HepG2 (cell line): ENCODE measurements at regions not wholly inside any gene's neighbourhood (a gene's known extent, or its start where the extent isn't known, plus 50 kb on each side); places are given as distances from the start of the nearest gene placed in this dataset.

ENCODE experiments used
- ATAC-seq: fragments of 200-7000 bp; cut with Tn5 transposase; 3 replicates; pipeline ENCODE4 v1.9.1; 2020; ENCODE audit warnings: mild to moderate bottlenecking, moderate library complexity
- BruUV-seq: library from RNA; stranded (reverse); fragments of 400-500 nt; replicated peaks from 2 replicates; lab custom pipeline; 2021; lab: Mats Ljungman, UMichigan
- CTCF ChIA-PET: fragments of 300-600 bp; formaldehyde crosslinking; extraction: SDS; loops from one replicate; lab custom pipeline; 2021; ENCODE audit warnings: low total read pairs, inconsistent platforms, low intra/inter-chr PET ratio; lab: Yijun Ruan, JAX
- POLR2A ChIA-PET: fragments of 350-600 bp; sonication (Branson Sonifier 250); formaldehyde crosslinking; loops from one replicate; lab custom pipeline; 2020; ENCODE audit warnings: antibody characterized with exemption, inconsistent platforms; lab: Yijun Ruan, JAX
- DNase-seq: peaks from one replicate; pipeline ENCODE4 v3.0.0-alpha.2; 2015; ENCODE audit warnings: low spot score
- FAIRE-seq: peaks from 3 replicates; lab custom pipeline; 2011; peaks lifted over from hg19 to GRCh38; lab: Jason Lieb, UNC
- H2AFZ ChIP-seq: one replicate; pipeline ENCODE4 v1.6.1; 2011; ENCODE audit warnings: low read length, inconsistent platforms
- H3K27ac ChIP-seq: fragments of 300-600 bp; 3 replicates; pipeline ENCODE4 v1.8.0; 2011; ENCODE audit warnings: mixed run types, mild to moderate bottlenecking, mixed read lengths, low read length, inconsistent platforms; ENCODE audit not compliant: insufficient read depth; ENCODE audit errors: extremely low read length
- H3K27me3 ChIP-seq, 2 experiments: fragments of 200-600 bp in 1 of 2; 2 replicates in 1 of 2; 3 replicates in 1 of 2; pipeline versions ENCODE4 v1.6.0 to v1.8.0; 2011; ENCODE audit warnings: low read length in 2 of 2, mild to moderate bottlenecking in 2 of 2, moderate library complexity in 2 of 2, inconsistent platforms in 1 of 2; ENCODE audit not compliant: insufficient read depth in 2 of 2, control insufficient read depth in 1 of 2
- H3K36me3 ChIP-seq, 2 experiments: fragments of 200-600 bp in 1 of 2; replicated peaks in 1 of 2; 2 replicates in 1 of 2; 3 replicates in 1 of 2; pipeline versions ENCODE4 v1.5.1 to v1.8.0; 2011; ENCODE audit warnings: low read length in 2 of 2, inconsistent platforms in 1 of 2; ENCODE audit not compliant: insufficient read depth in 2 of 2, control insufficient read depth in 1 of 2
- H3K4me1 ChIP-seq: 2 replicates; pipeline ENCODE4 v1.5.1; 2012; ENCODE audit warnings: low read length, inconsistent platforms; ENCODE audit not compliant: insufficient read depth
- H3K4me2 ChIP-seq: 2 replicates; pipeline ENCODE4 v1.6.0; 2011; ENCODE audit warnings: low read depth, low read length, inconsistent platforms
- H3K4me3 ChIP-seq, 3 experiments: fragments of 200-600 bp in 1 of 3; sonication (generic), shearing (Covaris generic) in 1 of 3; replicated peaks in 1 of 3; 2 replicates each; pipeline ENCODE4 v1.5.1; 2011 to 2016; ENCODE audit warnings: low read length in 3 of 3, inconsistent platforms in 2 of 3, low read depth in 2 of 3, mild to moderate bottlenecking in 2 of 3, control low read depth in 1 of 3, mixed read lengths in 1 of 3; ENCODE audit not compliant: insufficient read depth in 1 of 3
- H3K79me2 ChIP-seq: one replicate; pipeline ENCODE4 v1.6.1; 2011; ENCODE audit warnings: low read length, inconsistent platforms; ENCODE audit not compliant: insufficient read depth
- H3K9ac ChIP-seq: 2 replicates; pipeline ENCODE4 v1.6.0; 2011; ENCODE audit warnings: mild to moderate bottlenecking, low read depth, low read length, inconsistent platforms; ENCODE audit not compliant: insufficient read depth
- H3K9me3 ChIP-seq: 2 replicates; pipeline ENCODE4 v1.5.1; 2012; ENCODE audit warnings: mild to moderate bottlenecking, low read length
- H4K20me1 ChIP-seq: 2 replicates; pipeline ENCODE4 v1.6.0; 2011; ENCODE audit warnings: inconsistent platforms, mild to moderate bottlenecking, low read length, moderate library complexity; ENCODE audit not compliant: insufficient read depth
- AGO2 ChIP-seq: fragments of 200-400 bp; formaldehyde crosslinking; optimal IDR thresholded peaks from 2 replicates; pipeline ENCODE3; 2017; ENCODE audit warnings: mild to moderate bottlenecking, low read depth, low read length, moderate library complexity
- BATF2 ChIP-seq: sonication (generic); formaldehyde crosslinking; IDR thresholded peaks from 2 replicates; pipeline ENCODE4 v1.8.0; 2022; ENCODE audit warnings: mild to moderate bottlenecking, missing genetic modification reagents, moderate library complexity
- CEBPG ChIP-seq: IDR thresholded peaks from 2 replicates; pipeline ENCODE4 v1.6.1; 2016
- DBP ChIP-seq: sonication (generic); formaldehyde crosslinking; IDR thresholded peaks from 2 replicates; pipeline ENCODE4 v1.4.0; 2020; ENCODE audit warnings: missing genetic modification reagents; ENCODE audit errors: not compliant biosample characterization
- KLF13 ChIP-seq: sonication (generic); formaldehyde crosslinking; IDR thresholded peaks from 2 replicates; pipeline ENCODE4 v1.4.0; 2020; ENCODE audit warnings: mild to moderate bottlenecking, missing genetic modification reagents
- MAFK ChIP-seq, 2 experiments: IDR thresholded peaks in 1 of 2; conservative IDR thresholded peaks in 1 of 2; 2 replicates each; pipeline ENCODE4 v1.6.1; 2011; ENCODE audit warnings: improper control_type of control experiment in 2 of 2, low read length in 2 of 2
- MBD4 ChIP-seq: IDR thresholded peaks from 2 replicates; pipeline ENCODE4 v1.6.1; 2012; ENCODE audit warnings: low read length, inconsistent platforms, borderline replicate concordance
- MXI1 ChIP-seq: IDR thresholded peaks from 3 replicates; pipeline ENCODE4 v1.6.1; 2012; ENCODE audit warnings: low read depth, low read length, inconsistent platforms, borderline replicate concordance
- PLRG1 ChIP-seq: fragments of 450-650 bp; conservative IDR thresholded peaks from 2 replicates; pipeline ENCODE4 v1.6.1; 2016
- POLR2AphosphoS5 ChIP-seq: IDR thresholded peaks from 2 replicates; pipeline ENCODE4 v1.6.1; 2012; ENCODE audit warnings: low read depth, low read length
- PREB ChIP-seq: sonication (generic); formaldehyde crosslinking; IDR thresholded peaks from 2 replicates; pipeline ENCODE4 v1.4.0; 2020; ENCODE audit warnings: missing genetic modification reagents
- PRPF4 ChIP-seq: fragments of 200-400 bp; formaldehyde crosslinking; IDR thresholded peaks from 2 replicates; pipeline ENCODE4 v1.6.1; 2016; ENCODE audit warnings: low read length, low read depth; ENCODE audit not compliant: poor library complexity, severe bottlenecking
- SMARCC2 ChIP-seq: fragments of 450-650 bp; IDR thresholded peaks from 2 replicates; pipeline ENCODE4 v1.6.1; 2017; ENCODE audit warnings: antibody characterized with exemption, mild to moderate bottlenecking
- STAT5B ChIP-seq: sonication (generic); formaldehyde crosslinking; IDR thresholded peaks from 2 replicates; pipeline ENCODE4 v1.4.0; 2020; ENCODE audit warnings: missing genetic modification reagents
- ZFP90 ChIP-seq: sonication (generic); formaldehyde crosslinking; IDR thresholded peaks from 2 replicates; pipeline ENCODE4 v1.8.0; 2022; ENCODE audit warnings: missing genetic modification reagents, mild to moderate bottlenecking, inconsistent platforms, borderline replicate concordance
- ZNF343 ChIP-seq: sonication (generic); formaldehyde crosslinking; IDR thresholded peaks from 2 replicates; pipeline ENCODE4 v1.4.0; 2020; ENCODE audit warnings: mild to moderate bottlenecking, missing genetic modification reagents
- ZNF550 ChIP-seq: sonication (generic); formaldehyde crosslinking; IDR thresholded peaks from 2 replicates; pipeline ENCODE4 v1.4.0; 2020; ENCODE audit warnings: mild to moderate bottlenecking, missing genetic modification reagents, borderline replicate concordance
- ZNF724P ChIP-seq: sonication (generic); formaldehyde crosslinking; IDR thresholded peaks from 2 replicates; pipeline ENCODE4 v1.8.0; 2022; ENCODE audit warnings: missing genetic modification reagents, borderline replicate concordance
- in situ Hi-C: cut with HindIII; loops from 2 replicates; pipeline ENCODE4 v1.10.0; 2017; ENCODE audit warnings: low pct_unique_long_range_greater_than_20kb; ENCODE audit not compliant: extremely low pct_ligation_motif_present
- intact Hi-C: fragments of 100-400 bp; cut with micrococcal nuclease; formaldehyde crosslinking; loops from one replicate; pipeline ENCODE4 v1.10.0; 2022; ENCODE audit not compliant: unreplicated experiment

GRCh38 chrY:20998016-20998415 lies 242.1 kb downstream of the RPS4Y2 start:
- intact Hi-C loops: no loop called here
- in situ Hi-C loops: loop anchor here (25.0 kb wide), 1 partner anchor 139 kb away; no protein-coding TSS in a partner anchor
- no peaks in the 10 kb centered on the region for H3K36me3 ChIP-seq
- no peaks in the 10 kb centered on the region for H3K4me1 ChIP-seq
- no peak for FAIRE-seq
- no peak for DNase-seq
- ChIA-PET POLR2A (no interaction called here), CTCF (no interaction called here)
- peaks cover 39% of the 10 kb centered on the region; the same call in 1 of the 2 replicates for H3K9me3 ChIP-seq
- H3K4me2 ChIP-seq: no peak overlapping the region
- no peaks in the 10 kb centered on the region for H4K20me1 ChIP-seq
- no peak overlapping the region for H3K27ac ChIP-seq
- H3K27me3 ChIP-seq: no peaks in the 10 kb centered on the region
- H3K4me3 ChIP-seq: no peak overlapping the region
- TF ChIP-seq CEBPG (CRISPR knock-in tag): no peak
- TF ChIP-seq ZNF550 (CRISPR knock-in tag): no peak
- no peak for TF ChIP-seq POLR2AphosphoS5
- no peak for TF ChIP-seq PLRG1
- TF ChIP-seq DBP: no peak
- no peak for TF ChIP-seq SMARCC2
- no peak for TF ChIP-seq MAFK (conservative IDR thresholded peaks at IDR 0.05 in 1 of 2, IDR thresholded peaks at IDR 0.05 in 1 of 2; ENCODE audit: low read length in 2 of 2)
- no peak for TF ChIP-seq ZFP90 (CRISPR knock-in tag)
- no peak for TF ChIP-seq STAT5B
- TF ChIP-seq AGO2: no peak
- TF ChIP-seq KLF13 (CRISPR knock-in tag): no peak
- no peak for TF ChIP-seq ZNF724P (CRISPR knock-in tag)
- no peak for TF ChIP-seq ZNF343 (CRISPR knock-in tag)
- no peak for TF ChIP-seq BATF2 (CRISPR knock-in tag)
- TF ChIP-seq PRPF4: no peak
- TF ChIP-seq MXI1: no peak
- no peak for TF ChIP-seq PREB
- no peak for TF ChIP-seq MBD4
- no TSS peak for BruUV-seq
- no peak for ATAC-seq
- H2AFZ ChIP-seq: no peak overlapping the region
- no peaks in the 10 kb centered on the region for H3K79me2 ChIP-seq
- H3K9ac ChIP-seq: no peak overlapping the region
